ENCODE measurements at regions not wholly inside any gene's neighbourhood (a gene's known extent, or its start where the extent isn't known, plus 50 kb on each side); places are given as distances from the start of the nearest gene placed in this dataset.

DNA sequence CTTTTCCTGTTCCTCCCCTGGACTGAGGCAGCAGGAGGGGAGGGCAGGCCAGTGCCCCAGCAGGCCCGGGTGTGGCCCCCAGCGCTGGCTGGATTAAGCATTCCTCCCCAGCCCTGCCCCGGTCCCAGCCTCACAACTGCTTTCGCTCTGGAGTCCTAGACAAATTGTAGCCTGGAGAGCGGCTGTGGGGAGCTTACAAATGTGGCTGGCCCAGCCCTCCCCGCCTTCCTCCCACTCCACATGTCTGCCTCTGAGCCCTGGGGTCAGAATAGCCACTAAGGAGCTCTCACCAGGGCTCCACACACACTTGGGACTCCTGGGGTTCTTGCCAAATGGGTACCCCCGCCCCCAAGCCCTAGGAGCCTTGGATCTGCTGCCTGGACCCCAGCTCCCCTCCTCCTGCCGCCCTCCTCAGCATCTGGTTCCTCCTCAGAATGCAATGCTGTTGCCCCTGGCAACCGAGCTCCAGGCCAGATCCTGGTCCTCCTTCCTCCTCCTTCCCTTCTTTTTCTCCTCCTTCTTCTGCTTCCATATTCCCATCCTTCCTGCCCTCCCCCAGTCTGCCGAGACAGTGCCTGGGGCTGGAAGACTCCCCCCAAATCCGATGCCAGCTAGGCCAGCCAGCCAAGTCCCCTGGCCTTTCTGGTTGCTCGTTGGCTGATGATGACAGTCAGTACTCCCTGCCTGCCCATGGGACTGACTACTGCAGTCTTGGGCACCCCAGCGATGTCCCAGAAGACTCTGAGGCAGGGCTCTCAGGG, 91.1 kb downstream of the LINGO1 start:
- no peak for DNase-seq (ENCODE audit: low read depth, low spot score)

DNA sequence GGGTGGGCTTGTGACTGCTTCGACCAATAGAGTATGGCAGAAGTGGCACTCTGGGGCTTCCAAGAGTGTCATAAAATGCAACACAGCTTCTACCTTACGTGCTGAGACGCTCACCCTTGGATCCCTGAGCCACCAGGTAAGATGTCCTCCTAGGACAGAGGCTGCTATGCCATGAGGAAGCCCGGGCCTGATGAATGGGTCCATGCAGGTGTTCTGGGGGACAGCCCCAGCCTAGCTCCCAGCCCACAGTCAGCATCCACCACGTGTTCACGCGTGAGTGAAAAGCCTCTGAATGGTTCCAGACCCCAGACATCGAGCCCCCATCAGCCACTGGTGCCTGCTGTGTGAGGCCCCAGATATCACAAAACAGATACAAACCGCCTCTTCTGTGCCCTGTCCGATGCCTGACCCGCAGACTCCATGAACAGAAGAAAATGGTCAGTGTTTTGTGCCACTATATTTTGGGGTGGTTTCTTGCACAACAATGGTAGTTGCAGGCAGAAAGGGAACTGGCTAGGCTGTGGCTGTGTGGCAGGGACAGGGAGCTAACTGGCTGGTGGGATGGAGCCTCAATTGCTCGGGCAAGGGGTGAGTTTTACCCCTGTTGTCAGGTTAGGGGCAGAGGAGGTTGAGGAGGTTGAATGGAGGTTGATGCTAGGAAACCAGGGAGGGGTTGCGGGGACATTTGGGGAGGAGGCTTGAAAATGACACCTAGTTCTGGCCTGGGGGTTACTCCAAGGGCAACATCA, 92.2 kb downstream of the LINGO1 start:
- DNase-seq (ENCODE audit: low read depth, low spot score) = no peak

DNA sequence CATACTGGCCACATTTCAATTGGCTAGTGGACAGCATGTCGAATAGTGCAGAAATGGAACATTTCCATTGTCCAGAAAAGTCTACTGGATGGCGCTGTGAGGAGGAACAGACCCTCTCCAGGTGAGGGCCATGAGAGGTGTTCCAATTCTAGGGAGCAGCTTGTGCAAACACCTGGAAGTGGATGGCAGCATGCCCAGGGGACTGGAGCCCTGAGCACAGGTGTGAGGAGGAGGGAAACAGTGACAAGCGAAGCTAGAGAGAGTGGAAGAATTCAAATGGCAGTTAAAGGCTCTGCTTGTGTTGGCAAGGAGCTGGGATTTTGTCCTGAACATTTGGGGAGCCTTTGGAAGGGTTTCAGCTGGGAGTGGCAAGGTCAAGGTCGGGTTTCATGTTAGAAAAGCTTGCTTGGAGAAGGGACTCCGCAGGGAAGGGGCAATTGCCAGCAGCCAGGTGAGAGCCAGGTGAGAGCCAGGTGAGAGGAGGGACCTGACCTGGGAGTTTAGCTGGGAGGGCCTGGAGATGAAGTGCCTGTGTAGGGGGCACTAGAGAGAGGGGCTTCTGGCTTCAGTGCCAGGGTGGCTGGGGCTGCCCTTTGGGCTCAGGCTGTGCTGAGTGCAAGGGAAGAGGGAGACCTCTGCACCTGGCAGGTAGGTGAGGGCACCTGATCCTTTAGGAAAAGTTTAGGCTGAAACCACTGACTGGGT, 93.8 kb downstream of the LINGO1 start:
- no peak for DNase-seq (ENCODE audit: low read depth, low spot score)

DNA sequence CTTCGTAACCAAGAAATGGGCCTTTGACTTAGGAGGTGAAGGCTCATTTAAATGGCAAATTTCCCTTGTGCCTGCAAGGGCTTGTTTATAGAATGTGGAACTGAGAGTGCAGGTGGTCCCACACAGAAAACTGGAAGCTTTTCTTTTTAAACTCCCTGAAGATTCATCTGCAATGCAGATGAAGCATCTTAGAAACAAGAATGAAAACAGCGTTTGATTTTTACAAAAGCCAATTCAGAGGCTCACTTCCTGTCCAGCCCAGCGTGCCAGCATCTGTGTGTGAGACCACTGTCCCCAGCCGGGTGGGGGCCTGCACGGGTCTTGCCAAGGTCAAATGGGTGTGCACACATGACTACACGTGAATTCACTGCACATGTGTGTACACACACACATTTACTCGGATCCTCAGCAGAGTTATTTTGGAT, 94.7 kb downstream of the LINGO1 start:
- DNase-seq (ENCODE audit: low read depth, low spot score) = no peak

DNA sequence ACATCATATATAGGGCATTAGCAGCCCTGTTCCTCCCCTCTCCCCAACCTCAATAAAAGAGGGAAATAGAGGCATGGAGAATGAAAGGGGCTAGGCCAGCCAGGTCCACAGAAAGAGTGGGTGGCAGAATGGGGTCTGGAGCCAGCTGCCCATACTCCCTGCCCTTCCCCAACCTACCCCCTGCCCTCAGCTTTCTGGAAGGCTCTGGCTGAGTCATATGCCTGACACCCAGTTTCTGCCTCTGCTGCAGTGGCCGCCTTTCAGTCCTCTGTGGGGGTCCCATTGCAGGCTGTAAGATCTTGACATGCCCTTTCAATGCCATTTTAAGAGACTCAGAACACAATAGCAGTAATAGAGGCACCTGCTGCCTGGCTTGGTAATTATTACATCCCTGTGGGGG, 95.7 kb downstream of the LINGO1 start:
- no peak for DNase-seq (ENCODE audit: low read depth, low spot score)

DNA sequence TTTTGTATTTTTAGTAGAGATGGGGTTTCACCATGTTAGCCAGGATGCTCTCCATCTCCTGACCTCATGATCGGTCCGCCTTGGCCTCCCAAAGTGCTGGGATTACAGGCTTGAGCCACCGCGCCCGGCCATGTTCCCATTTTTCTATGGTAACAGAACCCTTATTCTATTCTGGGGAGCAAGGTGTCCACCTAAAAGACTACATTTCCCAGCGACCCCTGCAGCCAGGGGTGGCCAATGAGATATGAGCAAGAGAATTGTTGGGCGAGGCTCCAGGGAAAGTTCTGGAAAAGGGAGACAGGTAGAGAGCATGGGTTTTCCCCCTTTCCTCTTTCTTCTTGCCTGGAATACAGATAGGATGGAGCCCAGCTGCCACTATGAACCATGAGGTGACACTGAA, 96.9 kb downstream of the LINGO1 start:
- DNase-seq (ENCODE audit: low read depth, low spot score) = no peak

Data from iPS DF 19.7 (cell line).